IPS-NIHi7 (cell line): ENCODE measurements at regions not wholly inside any gene's neighbourhood (a gene's known extent, or its start where the extent isn't known, plus 50 kb on each side); places are given as distances from the start of the nearest gene placed in this dataset.
"Not testable (repeated sequence)": the region's sequence is repeated elsewhere in the genome, so short reads cannot be mapped to it uniquely, and the experiment has no call there.

ENCODE experiments used
- DNase-seq: peaks from one replicate; pipeline ENCODE4 v3.0.0; 2012; ENCODE audit warnings: mixed read lengths; ENCODE audit errors: extremely low spot score

GRCh38 chr2:207363761-207364290 is 165.9 kb upstream of the CREB1 start:
- DNase-seq = no peak

GRCh38 chr2:207370646-207371045 is 159.1 kb upstream of the CREB1 start:
- DNase-seq = no peak

- DNase-seq = no peak
Measured at GRCh38 chr2:207371877-207372276, 157.9 kb upstream of the CREB1 start.

- DNase-seq = no peak
Measured at GRCh38 chr2:207372483-207372882, 157.3 kb upstream of the CREB1 start.

GRCh38 chr2:207375207-207375875 is 154.4 kb upstream of the CREB1 start:
- no peak for DNase-seq

- DNase-seq = not testable (repeated sequence)
Measured at GRCh38 chr2:207378620-207379019, 151.1 kb upstream of the CREB1 start.

- no peak for DNase-seq
Measured at GRCh38 chr2:207385076-207385475, 144.7 kb upstream of the CREB1 start.

GRCh38 chr2:207385903-207386302 is 143.9 kb upstream of the CREB1 start:
- no peak for DNase-seq

GRCh38 chr2:207387001-207387571 is 142.7 kb upstream of the CREB1 start:
- DNase-seq = no peak

- DNase-seq = no peak
Measured at GRCh38 chr2:207390302-207391095, 139.3 kb upstream of the CREB1 start.

- no peak for DNase-seq
Measured at GRCh38 chr2:207394203-207394781, 135.5 kb upstream of the CREB1 start.

- DNase-seq = no peak
Measured at GRCh38 chr2:207394812-207395534, 134.8 kb upstream of the CREB1 start.

- DNase-seq = no peak
Measured at GRCh38 chr2:207395535-207396251, 134.1 kb upstream of the CREB1 start.

GRCh38 chr2:207397917-207398655 is 131.7 kb upstream of the CREB1 start:
- DNase-seq = no peak

GRCh38 chr2:207399301-207399700 is 130.5 kb upstream of the CREB1 start:
- no peak for DNase-seq

GRCh38 chr2:207401338-207401737 is 128.4 kb upstream of the CREB1 start:
- no peak for DNase-seq

- no peak for DNase-seq
Measured at GRCh38 chr2:207403141-207403540, 126.6 kb upstream of the CREB1 start.

GRCh38 chr2:207403950-207404349 is 125.8 kb upstream of the CREB1 start:
- DNase-seq = no peak

GRCh38 chr2:207405150-207405549 is 124.6 kb upstream of the CREB1 start:
- DNase-seq = no peak

- no peak for DNase-seq
Measured at GRCh38 chr2:207408086-207408794, 121.5 kb upstream of the CREB1 start.
